ENCODE measurements at regions not wholly inside any gene's neighbourhood (a gene's known extent, or its start where the extent isn't known, plus 50 kb on each side); places are given as distances from the start of the nearest gene placed in this dataset.

- TF ChIP-seq CTCF (conservative IDR thresholded peaks at IDR 0.05) (peak; percentile 60), EZH2 (IDR thresholded peaks at IDR 0.05; ENCODE audit: low read depth) (no peak)
Observed at GRCh38 chr3:180855364-180855763, 57.1 kb upstream of the FXR1 start.

All from PC-9 (cell line).